ENCODE measurements at regions not wholly inside any gene's neighbourhood (a gene's known extent, or its start where the extent isn't known, plus 50 kb on each side); places are given as distances from the start of the nearest gene placed in this dataset.

DNA sequence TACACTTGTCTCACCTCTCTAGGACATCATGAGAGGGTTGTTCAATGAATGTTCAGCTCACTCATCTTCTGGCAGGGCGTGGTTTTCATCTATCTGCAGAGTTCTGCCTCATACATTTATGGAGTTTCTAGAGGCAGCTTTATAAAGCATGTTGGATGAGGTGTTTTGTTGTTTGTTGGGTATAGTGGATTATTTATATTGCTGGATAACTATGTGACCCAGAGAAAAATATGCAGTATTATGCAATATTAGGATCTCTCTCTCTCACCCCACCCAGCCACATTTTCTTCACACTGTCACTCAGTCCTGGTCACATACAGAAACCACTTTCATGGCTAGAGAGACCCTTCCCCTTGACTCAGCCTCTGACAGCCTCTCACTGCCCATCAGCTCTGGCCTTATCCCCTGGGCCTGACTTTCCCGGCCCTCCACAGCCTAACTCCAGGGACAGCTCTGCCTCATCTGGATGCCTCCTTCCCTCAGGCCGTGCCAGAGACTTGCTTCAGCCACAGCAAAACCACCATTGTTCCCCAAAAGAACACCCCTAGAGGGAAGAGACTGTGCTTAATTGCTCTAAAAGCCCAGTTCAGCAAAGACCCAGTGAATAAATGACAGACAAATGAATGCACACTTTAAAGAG lies 260.3 kb downstream of the MYCN start:
- no peak for TF ChIP-seq POLR2A (IDR thresholded peaks at IDR 0.05)
- TF ChIP-seq, protein P1, sequence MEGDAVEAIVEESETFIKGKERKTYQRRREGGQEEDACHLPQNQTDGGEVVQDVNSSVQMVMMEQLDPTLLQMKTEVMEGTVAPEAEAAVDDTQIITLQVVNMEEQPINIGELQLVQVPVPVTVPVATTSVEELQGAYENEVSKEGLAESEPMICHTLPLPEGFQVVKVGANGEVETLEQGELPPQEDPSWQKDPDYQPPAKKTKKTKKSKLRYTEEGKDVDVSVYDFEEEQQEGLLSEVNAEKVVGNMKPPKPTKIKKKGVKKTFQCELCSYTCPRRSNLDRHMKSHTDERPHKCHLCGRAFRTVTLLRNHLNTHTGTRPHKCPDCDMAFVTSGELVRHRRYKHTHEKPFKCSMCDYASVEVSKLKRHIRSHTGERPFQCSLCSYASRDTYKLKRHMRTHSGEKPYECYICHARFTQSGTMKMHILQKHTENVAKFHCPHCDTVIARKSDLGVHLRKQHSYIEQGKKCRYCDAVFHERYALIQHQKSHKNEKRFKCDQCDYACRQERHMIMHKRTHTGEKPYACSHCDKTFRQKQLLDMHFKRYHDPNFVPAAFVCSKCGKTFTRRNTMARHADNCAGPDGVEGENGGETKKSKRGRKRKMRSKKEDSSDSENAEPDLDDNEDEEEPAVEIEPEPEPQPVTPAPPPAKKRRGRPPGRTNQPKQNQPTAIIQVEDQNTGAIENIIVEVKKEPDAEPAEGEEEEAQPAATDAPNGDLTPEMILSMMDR (IDR thresholded peaks at IDR 0.05 in 8 of 11, conservative IDR thresholded peaks at IDR 0.05 in 3 of 11) = no peak
